ENCODE measurements at regions not wholly inside any gene's neighbourhood (a gene's known extent, or its start where the extent isn't known, plus 50 kb on each side); places are given as distances from the start of the nearest gene placed in this dataset.

GRCh38 chr15:99902248-99902928 is 169.2 kb upstream of the LYSMD4 start:
- H3K27ac ChIP-seq (replicated peaks), result no peak overlapping the region
- no peak for DNase-seq
- H3K36me3 ChIP-seq, result no peaks in the 10 kb centered on the region
- H3K9me3 ChIP-seq (replicated peaks), result peaks cover 4% of the 10 kb centered on the region
- TF ChIP-seq, protein P1, sequence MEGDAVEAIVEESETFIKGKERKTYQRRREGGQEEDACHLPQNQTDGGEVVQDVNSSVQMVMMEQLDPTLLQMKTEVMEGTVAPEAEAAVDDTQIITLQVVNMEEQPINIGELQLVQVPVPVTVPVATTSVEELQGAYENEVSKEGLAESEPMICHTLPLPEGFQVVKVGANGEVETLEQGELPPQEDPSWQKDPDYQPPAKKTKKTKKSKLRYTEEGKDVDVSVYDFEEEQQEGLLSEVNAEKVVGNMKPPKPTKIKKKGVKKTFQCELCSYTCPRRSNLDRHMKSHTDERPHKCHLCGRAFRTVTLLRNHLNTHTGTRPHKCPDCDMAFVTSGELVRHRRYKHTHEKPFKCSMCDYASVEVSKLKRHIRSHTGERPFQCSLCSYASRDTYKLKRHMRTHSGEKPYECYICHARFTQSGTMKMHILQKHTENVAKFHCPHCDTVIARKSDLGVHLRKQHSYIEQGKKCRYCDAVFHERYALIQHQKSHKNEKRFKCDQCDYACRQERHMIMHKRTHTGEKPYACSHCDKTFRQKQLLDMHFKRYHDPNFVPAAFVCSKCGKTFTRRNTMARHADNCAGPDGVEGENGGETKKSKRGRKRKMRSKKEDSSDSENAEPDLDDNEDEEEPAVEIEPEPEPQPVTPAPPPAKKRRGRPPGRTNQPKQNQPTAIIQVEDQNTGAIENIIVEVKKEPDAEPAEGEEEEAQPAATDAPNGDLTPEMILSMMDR (IDR thresholded peaks at IDR 0.05; ENCODE audit: borderline replicate concordance), result no peak
- H3K4me3 ChIP-seq, result no peak overlapping the region
- H3K27me3 ChIP-seq (ENCODE audit: low read depth), result no peaks in the 10 kb centered on the region
- intact Hi-C loops (cut with micrococcal nuclease), result no loop called here
- no peaks in the 10 kb centered on the region for H3K4me1 ChIP-seq

- H3K4me1 ChIP-seq, result no peaks in the 10 kb centered on the region
- H3K4me3 ChIP-seq, result no peak overlapping the region
- peaks cover 4% of the 10 kb centered on the region for H3K9me3 ChIP-seq (replicated peaks)
- TF ChIP-seq, protein P1 (IDR thresholded peaks at IDR 0.05; ENCODE audit: borderline replicate concordance), result no peak
- no peak for DNase-seq
- no peaks in the 10 kb centered on the region for H3K27me3 ChIP-seq (ENCODE audit: low read depth)
- intact Hi-C loops (cut with micrococcal nuclease), result no loop called here
- no peak overlapping the region for H3K27ac ChIP-seq (replicated peaks)
- no peaks in the 10 kb centered on the region for H3K36me3 ChIP-seq
Measured at GRCh38 chr15:99895956-99896311, 162.7 kb upstream of the LYSMD4 start.

DNA sequence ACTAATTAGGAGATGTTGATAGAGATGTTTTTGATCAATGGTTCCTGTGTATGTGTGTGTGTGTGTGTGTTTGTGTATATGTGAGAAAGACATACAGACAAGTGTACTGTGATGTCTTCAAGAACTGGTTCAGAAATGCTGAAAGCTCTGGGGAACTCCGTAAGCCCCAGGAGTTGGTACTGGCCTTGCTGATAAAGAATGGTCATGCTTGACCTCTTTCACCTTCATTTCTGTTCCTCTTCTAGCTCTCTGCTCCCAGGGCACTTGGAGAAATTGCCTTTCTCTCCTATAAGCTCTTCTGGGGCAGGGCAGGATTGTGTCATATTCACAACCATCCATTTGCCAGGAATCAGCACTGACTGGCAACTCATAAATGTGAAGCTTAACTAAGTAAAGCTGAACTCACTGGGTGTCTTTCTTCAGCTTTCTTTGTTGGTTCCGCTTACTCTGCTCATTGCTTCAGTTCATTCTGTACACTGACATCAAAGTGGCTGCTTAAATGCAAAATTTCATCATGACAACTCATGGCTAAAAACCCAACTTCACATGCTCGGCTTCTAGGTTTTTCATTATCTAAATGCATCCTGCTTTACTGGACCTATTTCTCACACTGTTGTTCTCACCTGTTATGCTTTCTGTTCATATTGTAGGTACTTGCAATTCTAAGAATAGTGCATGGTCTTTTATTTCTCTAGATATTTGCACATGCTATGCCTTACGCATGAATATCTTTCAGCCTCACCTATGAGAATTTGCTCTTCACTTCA is 162.1 kb upstream of the LYSMD4 start:
- Histone ChIP-seq H3K27me3 (ENCODE audit: low read depth) (no peaks in the 10 kb centered on the region), H3K36me3 (no peaks in the 10 kb centered on the region), H3K4me3 (no peak overlapping the region), H3K9me3 (replicated peaks) (peaks cover 4% of the 10 kb centered on the region), H3K4me1 (no peaks in the 10 kb centered on the region), H3K27ac (replicated peaks) (no peak overlapping the region)
- no peak for DNase-seq
- TF ChIP-seq, protein P1 (IDR thresholded peaks at IDR 0.05; ENCODE audit: borderline replicate concordance), result no peak
- intact Hi-C loops (cut with micrococcal nuclease), result no loop called here

DNA sequence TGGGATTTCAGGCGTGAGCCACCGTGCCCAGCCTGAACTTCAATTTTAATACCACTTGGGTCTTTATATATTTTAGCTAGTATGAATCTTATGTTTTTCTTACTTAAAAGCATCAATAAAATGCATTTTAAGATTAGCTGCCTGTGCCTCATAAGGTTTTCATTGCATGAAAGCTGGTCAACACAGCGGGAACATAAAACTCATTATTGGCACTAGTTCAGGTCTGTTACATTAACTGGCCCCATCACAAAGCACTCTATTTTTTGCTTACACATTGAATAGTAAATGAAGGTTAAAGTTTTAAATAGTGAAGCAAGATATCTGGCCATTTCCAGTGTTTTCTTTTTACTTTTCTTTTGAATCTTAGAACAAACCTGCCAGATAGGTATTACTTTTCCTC is 145.6 kb upstream of the LYSMD4 start:
- Histone ChIP-seq H3K36me3 (peaks cover 10% of the 10 kb centered on the region), H3K27ac (replicated peaks) (no peak overlapping the region), H3K27me3 (ENCODE audit: low read depth) (no peaks in the 10 kb centered on the region), H3K9me3 (replicated peaks) (peaks cover 13% of the 10 kb centered on the region), H3K4me3 (no peak overlapping the region), H3K4me1 (no peaks in the 10 kb centered on the region)
- TF ChIP-seq, protein P1 (IDR thresholded peaks at IDR 0.05; ENCODE audit: borderline replicate concordance), result no peak
- intact Hi-C loops (cut with micrococcal nuclease), result no loop called here
- no peak for DNase-seq

- no peak for DNase-seq
- TF ChIP-seq, protein P1 (IDR thresholded peaks at IDR 0.05; ENCODE audit: borderline replicate concordance), result no peak
- Histone ChIP-seq H3K27ac (replicated peaks) (no peak overlapping the region), H3K36me3 (no peaks in the 10 kb centered on the region), H3K4me1 (no peaks in the 10 kb centered on the region), H3K9me3 (replicated peaks) (no peaks in the 10 kb centered on the region), H3K4me3 (no peak overlapping the region), H3K27me3 (ENCODE audit: low read depth) (no peaks in the 10 kb centered on the region)
- intact Hi-C loops (cut with micrococcal nuclease), result no loop called here
Measured at GRCh38 chr15:99873451-99873850, 140.2 kb upstream of the LYSMD4 start.

All from left ventricle myocardium inferior (tissue), 1 donor.